ENCODE measurements at regions not wholly inside any gene's neighbourhood (a gene's known extent, or its start where the extent isn't known, plus 50 kb on each side); places are given as distances from the start of the nearest gene placed in this dataset.
A peak's percentile ranks its signal among the peaks of the same experiment; 100 is the strongest.

DNA sequence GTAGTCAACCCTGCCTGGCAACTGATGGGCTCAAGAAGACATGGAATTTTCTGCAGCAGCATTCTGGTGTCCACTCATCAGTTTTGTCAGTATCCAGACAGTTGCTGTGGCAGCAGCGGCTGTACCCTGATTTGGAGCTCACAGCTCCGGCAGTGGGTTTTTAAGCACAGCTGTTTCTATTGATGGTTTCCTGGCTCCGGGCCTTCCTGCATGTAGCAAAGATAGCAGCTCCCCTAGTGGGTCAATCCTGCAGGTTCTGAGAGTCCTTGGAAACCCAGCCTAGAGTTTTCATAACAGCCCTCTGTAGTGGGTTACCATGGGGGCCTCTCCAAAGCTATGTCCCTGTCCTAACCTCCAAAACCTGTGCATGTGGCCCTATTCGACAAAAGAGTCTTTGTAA lies 84.0 kb upstream of the ATP6AP2 start:
- Histone ChIP-seq H3K36me3 (ENCODE audit: low read depth) (no peaks in the 10 kb centered on the region), H3K9me3 (no peaks in the 10 kb centered on the region), H3K4me3 (no peak overlapping the region), H3K4me1 (ENCODE audit: low read depth) (no peaks in the 10 kb centered on the region)
- TF ChIP-seq CTCF (IDR thresholded peaks at IDR 0.05), result no peak
- intact Hi-C loops (cut with DNase I, micrococcal nuclease), result no loop called here
- ATAC-seq (no peak), DNase-seq (peak in 1 of 3 donors; percentile 6)

- H3K9me3 ChIP-seq, result no peaks in the 10 kb centered on the region
- no peak overlapping the region for H3K4me3 ChIP-seq
- H3K36me3 ChIP-seq (ENCODE audit: low read depth), result no peaks in the 10 kb centered on the region
- TF ChIP-seq CTCF (IDR thresholded peaks at IDR 0.05), result no peak
- no peak for DNase-seq
- intact Hi-C loops (cut with DNase I, micrococcal nuclease), result no loop called here
- H3K4me1 ChIP-seq (ENCODE audit: low read depth), result no peaks in the 10 kb centered on the region
- ATAC-seq, result no peak
These were observed 85.1 kb upstream of the ATP6AP2 start for GRCh38 chrX:40495659-40496058.

GRCh38 chrX:40494005-40494404 lies 86.8 kb upstream of the ATP6AP2 start:
- TF ChIP-seq CTCF (IDR thresholded peaks at IDR 0.05), result no peak
- Histone ChIP-seq H3K36me3 (ENCODE audit: low read depth) (no peaks in the 10 kb centered on the region), H3K4me1 (ENCODE audit: low read depth) (no peaks in the 10 kb centered on the region), H3K9me3 (no peaks in the 10 kb centered on the region), H3K4me3 (no peak overlapping the region)
- intact Hi-C loops (cut with DNase I, micrococcal nuclease), result no loop called here
- DNase-seq (no peak), ATAC-seq (no peak)

GRCh38 chrX:40488296-40488695 lies 92.5 kb upstream of the ATP6AP2 start:
- TF ChIP-seq CTCF (IDR thresholded peaks at IDR 0.05), result no peak
- no peak overlapping the region for H3K4me3 ChIP-seq
- no peaks in the 10 kb centered on the region for H3K36me3 ChIP-seq (ENCODE audit: low read depth)
- no peaks in the 10 kb centered on the region for H3K4me1 ChIP-seq (ENCODE audit: low read depth)
- ATAC-seq, result no peak
- H3K9me3 ChIP-seq, result no peaks in the 10 kb centered on the region
- intact Hi-C loops (cut with DNase I, micrococcal nuclease), result no loop called here
- DNase-seq, result no peak

DNA sequence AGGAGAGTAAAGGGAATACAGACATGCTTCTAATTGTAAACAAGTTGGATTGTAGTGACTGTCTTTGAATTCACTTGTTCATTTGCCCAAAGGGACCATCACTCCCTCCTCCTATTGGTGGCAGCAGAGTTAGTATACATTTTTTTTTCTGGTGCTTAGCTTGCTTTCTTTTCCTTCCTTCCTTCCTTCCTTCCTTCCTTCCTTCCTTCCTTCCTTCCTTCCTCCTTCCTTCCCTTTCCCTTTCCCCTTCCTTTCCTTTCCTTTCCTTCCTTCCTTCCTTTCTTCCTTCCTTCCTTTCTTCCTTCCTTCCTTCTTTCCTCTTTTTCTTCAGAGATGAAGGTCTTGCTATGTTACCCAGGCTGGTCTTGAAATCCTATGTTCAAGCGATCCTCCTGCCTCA lies 94.8 kb upstream of the ATP6AP2 start:
- TF ChIP-seq CTCF (IDR thresholded peaks at IDR 0.05), result no peak
- no peak for ATAC-seq
- intact Hi-C loops (cut with DNase I, micrococcal nuclease), result no loop called here
- Histone ChIP-seq H3K36me3 (ENCODE audit: low read depth) (no peaks in the 10 kb centered on the region), H3K4me1 (ENCODE audit: low read depth) (no peaks in the 10 kb centered on the region), H3K4me3 (no peak overlapping the region), H3K9me3 (no peaks in the 10 kb centered on the region)
- no peak for DNase-seq

GRCh38 chrX:40485102-40485826 lies 95.5 kb upstream of the ATP6AP2 start:
- DNase-seq, result no peak
- Histone ChIP-seq H3K4me1 (ENCODE audit: low read depth) (no peaks in the 10 kb centered on the region), H3K36me3 (ENCODE audit: low read depth) (no peaks in the 10 kb centered on the region), H3K9me3 (no peaks in the 10 kb centered on the region), H3K4me3 (no peak overlapping the region)
- intact Hi-C loops (cut with DNase I, micrococcal nuclease), result no loop called here
- no peak for TF ChIP-seq CTCF (IDR thresholded peaks at IDR 0.05)
- no peak for ATAC-seq
